HG03139 (cell line): ENCODE measurements at regions not wholly inside any gene's neighbourhood (a gene's known extent, or its start where the extent isn't known, plus 50 kb on each side); places are given as distances from the start of the nearest gene placed in this dataset.

Experiments
- ATAC-seq: cut with Tn5 transposase; IDR thresholded peaks from one replicate; pipeline ENCODE4 v1.9.1; 2021; ENCODE audit not compliant: unreplicated experiment

- no peak for ATAC-seq
Measured at GRCh38 chr9:13607481-13608441, 328.3 kb upstream of the MPDZ start.

- ATAC-seq = no peak
Measured at GRCh38 chr9:13606586-13606985, 327.1 kb upstream of the MPDZ start.

GRCh38 chr9:13603921-13604320, 324.4 kb upstream of the MPDZ start:
- ATAC-seq = no peak

- no peak for ATAC-seq
Measured at GRCh38 chr9:13598738-13599137, 319.2 kb upstream of the MPDZ start.

DNA sequence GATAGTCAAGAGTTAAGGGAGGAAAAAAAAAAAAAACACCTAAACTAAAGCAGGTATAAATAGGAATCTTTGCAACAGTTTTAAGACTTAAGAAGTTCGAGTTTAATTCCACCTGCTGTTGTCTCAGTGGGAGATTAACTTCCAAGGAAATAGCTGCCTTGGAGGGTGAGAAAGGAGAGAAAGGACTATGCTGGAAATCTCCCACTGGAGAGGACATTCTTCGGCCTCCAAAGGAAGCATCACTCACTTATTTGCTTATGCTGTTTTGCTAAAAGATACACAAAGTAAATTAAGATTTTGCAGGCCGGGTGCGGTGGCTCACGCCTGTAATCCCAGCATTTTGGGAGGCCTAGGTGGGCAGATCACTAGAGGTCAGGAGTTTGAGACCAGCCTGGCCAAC, 317.9 kb upstream of the MPDZ start:
- no peak for ATAC-seq

- ATAC-seq = no peak
Measured at GRCh38 chr9:13597004-13597403, 317.5 kb upstream of the MPDZ start.

GRCh38 chr9:13596383-13596970, 317.0 kb upstream of the MPDZ start:
- ATAC-seq = no peak

DNA sequence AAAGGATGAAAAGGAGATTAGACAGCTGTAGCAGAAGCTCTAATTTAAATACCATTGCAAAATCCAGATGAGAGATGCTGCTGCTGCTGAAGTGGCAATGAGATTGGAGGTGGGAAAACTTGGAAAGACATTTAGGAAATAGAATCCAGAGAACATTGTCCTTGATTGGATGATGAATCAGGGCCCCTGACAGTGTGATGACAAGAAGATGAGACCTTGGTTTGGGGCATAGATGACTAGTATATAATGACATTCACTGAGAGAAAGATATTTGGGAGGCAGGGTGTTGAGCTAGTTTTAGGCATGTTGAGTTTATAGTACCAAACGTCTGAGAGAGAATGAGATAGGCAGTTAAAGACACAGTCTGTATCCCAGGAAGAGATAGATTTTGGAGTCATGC, 311.5 kb upstream of the MPDZ start:
- ATAC-seq = no peak

- ATAC-seq = no peak
Measured at GRCh38 chr9:13589034-13589737, 309.7 kb upstream of the MPDZ start.

GRCh38 chr9:13588151-13589033, 308.9 kb upstream of the MPDZ start:
- ATAC-seq = no peak

- no peak for ATAC-seq
Measured at GRCh38 chr9:13587571-13587970, 308.1 kb upstream of the MPDZ start.

- no peak for ATAC-seq
Measured at GRCh38 chr9:13586587-13587374, 307.3 kb upstream of the MPDZ start.

DNA sequence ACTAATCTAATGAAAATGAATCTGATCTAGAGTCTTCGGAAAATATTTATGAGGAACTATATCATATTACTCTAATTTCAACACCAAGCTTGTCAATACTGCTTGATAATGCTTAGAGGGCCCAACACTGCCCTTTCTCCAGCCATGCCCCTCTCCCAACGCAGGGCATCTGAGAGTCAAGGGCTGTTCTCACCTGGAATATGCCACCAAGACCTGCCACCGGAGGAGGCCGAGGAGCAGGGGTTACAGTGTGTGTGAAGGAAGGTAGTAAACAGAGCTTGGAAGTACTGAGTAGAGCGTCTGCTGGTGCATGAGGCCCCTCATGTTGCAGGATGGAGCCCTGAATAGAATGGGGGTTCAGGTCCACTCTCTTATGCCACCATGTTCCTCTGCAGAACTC, 301.3 kb upstream of the MPDZ start:
- ATAC-seq = no peak

DNA sequence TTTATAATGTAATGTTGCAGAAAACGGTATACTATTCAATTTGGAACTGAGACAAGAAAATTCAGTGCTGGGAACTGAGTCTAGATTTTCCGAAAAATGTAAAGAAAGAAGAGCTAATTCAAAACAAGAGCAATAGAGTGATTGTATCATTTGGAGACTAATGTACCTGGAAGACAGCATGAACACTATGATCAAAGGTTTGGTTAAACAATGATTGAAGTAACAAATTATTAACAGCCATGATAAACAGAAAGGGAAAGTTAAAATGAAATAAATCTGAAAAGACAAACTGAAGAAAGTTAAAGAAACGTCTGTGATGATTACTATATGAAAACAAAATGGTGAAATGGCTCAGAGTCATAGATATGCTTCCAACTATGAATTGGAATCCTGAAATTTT, 300.6 kb upstream of the MPDZ start:
- ATAC-seq = no peak

- ATAC-seq = no peak
Measured at GRCh38 chr9:13576101-13576500, 296.6 kb upstream of the MPDZ start.

GRCh38 chr9:13575558-13575957, 296.1 kb upstream of the MPDZ start:
- ATAC-seq = no peak

DNA sequence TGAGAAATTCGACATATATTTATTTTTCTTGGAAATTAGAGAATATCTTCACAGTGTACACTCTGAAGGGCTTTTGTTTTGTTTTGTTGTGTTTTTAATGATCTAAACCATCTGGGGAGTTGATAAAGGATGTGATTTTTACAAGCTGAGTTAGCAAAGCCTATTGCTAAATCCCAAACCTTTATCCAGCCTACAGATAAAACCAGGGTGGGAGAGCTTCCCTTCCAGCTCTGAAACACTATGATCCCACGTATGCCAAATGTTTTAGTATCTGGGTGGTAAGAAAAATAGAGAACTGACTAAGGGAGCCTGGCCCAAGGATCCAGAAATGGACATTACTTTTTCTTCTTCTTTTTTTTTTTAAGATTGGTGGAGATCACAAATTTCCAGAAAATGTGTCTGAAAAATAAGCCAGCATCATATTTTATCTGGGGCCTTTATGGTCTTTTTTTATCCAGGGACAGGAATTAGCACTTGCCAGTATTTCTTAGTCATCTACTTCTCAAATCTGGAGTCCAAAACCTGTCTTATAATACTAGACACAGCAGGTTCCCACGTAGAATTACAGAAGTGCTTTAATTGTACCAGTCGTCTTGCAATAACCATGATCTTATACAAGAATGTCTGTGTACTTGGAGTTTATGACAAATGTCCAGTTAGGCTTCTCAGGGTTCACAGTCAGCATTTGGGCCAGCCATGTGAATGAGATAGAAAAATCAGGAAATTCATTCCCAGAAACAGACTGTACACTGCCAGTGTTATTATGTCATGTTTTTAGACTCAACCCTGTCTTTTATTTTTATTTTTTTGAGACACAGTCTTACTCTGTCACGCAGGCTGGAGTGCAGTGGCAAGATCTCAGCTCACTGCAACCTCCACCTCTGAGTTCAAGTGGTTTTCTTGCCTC, 290.8 kb upstream of the MPDZ start:
- no peak for ATAC-seq

DNA sequence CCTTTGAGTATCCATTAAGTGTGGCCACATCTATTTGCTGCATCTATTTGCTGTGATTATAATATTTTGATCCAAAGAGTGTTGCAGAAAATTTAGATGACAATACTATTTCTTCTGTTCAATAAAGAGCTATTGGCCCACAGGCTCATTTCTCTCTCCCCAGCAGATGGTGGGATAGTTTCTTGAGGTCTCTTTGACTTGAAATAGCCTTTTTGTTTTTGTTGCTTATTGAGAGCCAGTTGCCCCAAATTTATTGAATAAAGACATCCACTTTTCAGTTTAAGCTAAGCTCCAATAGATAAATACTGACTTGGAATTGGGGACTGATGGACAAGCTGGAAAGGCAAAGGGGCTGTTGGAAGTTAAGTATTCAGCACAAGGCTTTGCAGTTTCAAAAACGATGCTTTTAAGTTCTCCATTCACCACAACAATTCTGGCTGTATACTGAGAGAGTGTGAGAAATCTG, 290.1 kb upstream of the MPDZ start:
- ATAC-seq = no peak
